Lower lobe of right lung (tissue), 2 donors: ENCODE measurements at regions not wholly inside any gene's neighbourhood (a gene's known extent, or its start where the extent isn't known, plus 50 kb on each side); places are given as distances from the start of the nearest gene placed in this dataset.
A peak's percentile ranks its signal among the peaks of the same experiment; 100 is the strongest.

Experiments used
- ATAC-seq, 2 donors: fragments of 200-7000 bp; cut with Tn5 transposase; one replicate each; pipeline ENCODE4 v1.9.1; 2020 to 2022; ENCODE audit warnings: mild to moderate bottlenecking in 2 of 2, moderate library complexity in 2 of 2
- DNase-seq: peaks from one replicate; pipeline ENCODE4 v3.0.0-alpha.2; 2020
- H3K27ac ChIP-seq: fragments of 200-600 bp; one replicate; pipeline ENCODE4 v1.8.0; 2022
- H3K27me3 ChIP-seq: fragments of 200-600 bp; one replicate; pipeline ENCODE4 v1.8.0; 2022; ENCODE audit warnings: low read depth
- H3K36me3 ChIP-seq: fragments of 200-600 bp; one replicate; pipeline ENCODE4 v1.8.0; 2022; ENCODE audit warnings: mild to moderate bottlenecking
- H3K4me1 ChIP-seq: fragments of 200-600 bp; one replicate; pipeline ENCODE4 v1.8.0; 2022
- H3K4me3 ChIP-seq: fragments of 200-600 bp; one replicate; pipeline ENCODE4 v1.8.0; 2022; ENCODE audit warnings: mild to moderate bottlenecking
- H3K9me3 ChIP-seq: fragments of 200-600 bp; one replicate; pipeline ENCODE4 v1.8.0; 2022
- intact Hi-C: fragments of 100-400 bp; cut with DNase I; formaldehyde crosslinking; loops from one replicate; pipeline ENCODE4 v1.11.0; 2022
- TF ChIP-seq, protein P1 (sequence below): fragments of 200-600 bp; IDR thresholded peaks from one replicate; pipeline ENCODE4 v1.8.0; 2022; ENCODE audit warnings: antibody characterized with exemption, mild to moderate bottlenecking
- donor health status: DM: no; HTN: yes; CAD: no; lungs with severe emphysema.

DNA sequence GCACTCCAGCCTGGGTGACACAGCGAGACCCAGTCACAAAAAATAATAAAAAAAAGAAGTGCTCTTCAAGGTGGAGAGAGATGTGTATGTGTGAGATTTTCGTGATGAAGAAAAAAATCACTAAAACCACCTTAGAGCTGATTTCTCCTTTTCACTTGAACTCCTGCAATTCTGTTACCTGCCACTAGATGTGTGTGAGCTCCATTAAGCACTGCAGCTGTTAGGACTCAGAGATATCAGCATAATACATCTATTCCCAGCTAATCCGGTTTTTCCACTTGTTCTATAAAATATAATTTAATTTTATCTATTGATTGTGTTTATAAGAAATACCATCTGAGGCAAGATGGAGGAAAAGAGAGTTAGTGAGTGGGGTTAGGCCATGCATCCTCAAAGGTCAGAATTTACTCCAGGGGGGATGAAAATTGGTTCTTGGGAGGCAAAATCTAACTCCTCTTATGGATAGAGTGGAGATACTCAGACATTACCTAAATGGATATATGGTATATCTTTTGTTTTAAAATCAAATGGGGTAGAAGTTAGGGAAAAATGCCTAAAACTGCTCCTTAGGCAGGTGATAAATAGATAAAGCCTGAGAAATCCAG, 152.7 kb downstream of the IL20RB start:
- ATAC-seq (no peak), DNase-seq (no peak)
- intact Hi-C loops, result no loop called here
- TF ChIP-seq, protein P1, sequence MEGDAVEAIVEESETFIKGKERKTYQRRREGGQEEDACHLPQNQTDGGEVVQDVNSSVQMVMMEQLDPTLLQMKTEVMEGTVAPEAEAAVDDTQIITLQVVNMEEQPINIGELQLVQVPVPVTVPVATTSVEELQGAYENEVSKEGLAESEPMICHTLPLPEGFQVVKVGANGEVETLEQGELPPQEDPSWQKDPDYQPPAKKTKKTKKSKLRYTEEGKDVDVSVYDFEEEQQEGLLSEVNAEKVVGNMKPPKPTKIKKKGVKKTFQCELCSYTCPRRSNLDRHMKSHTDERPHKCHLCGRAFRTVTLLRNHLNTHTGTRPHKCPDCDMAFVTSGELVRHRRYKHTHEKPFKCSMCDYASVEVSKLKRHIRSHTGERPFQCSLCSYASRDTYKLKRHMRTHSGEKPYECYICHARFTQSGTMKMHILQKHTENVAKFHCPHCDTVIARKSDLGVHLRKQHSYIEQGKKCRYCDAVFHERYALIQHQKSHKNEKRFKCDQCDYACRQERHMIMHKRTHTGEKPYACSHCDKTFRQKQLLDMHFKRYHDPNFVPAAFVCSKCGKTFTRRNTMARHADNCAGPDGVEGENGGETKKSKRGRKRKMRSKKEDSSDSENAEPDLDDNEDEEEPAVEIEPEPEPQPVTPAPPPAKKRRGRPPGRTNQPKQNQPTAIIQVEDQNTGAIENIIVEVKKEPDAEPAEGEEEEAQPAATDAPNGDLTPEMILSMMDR, result peak; percentile 64
- no peak overlapping the region for H3K4me3 ChIP-seq
- H3K9me3 ChIP-seq, result no peaks in the 10 kb centered on the region
- no peak overlapping the region for H3K27ac ChIP-seq
- H3K4me1 ChIP-seq, result peaks cover 3% of the 10 kb centered on the region
- peaks cover 7% of the 10 kb centered on the region for H3K27me3 ChIP-seq
- H3K36me3 ChIP-seq, result no peaks in the 10 kb centered on the region

DNA sequence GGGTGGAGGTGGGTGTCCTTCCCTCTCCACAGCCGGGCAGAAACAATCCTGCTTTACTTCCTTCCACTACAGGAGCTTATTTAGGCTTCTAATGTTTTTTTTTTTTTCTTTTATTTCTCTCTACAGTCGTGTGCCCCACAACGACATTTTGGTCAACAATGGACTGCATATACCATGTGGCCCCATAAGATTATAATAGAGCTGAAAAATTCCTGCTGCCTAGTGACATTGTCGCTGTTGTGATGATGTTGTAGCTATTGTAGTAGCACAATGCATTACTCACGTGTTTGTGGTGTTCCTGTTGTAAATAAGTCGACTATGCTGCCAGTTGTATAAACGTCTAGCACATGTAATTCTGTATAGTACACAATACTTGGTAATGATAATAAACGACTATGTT, 153.7 kb downstream of the IL20RB start:
- Histone ChIP-seq H3K27me3 (peaks cover 7% of the 10 kb centered on the region), H3K4me3 (no peak overlapping the region), H3K4me1 (no peaks in the 10 kb centered on the region), H3K36me3 (no peaks in the 10 kb centered on the region), H3K9me3 (no peaks in the 10 kb centered on the region), H3K27ac (no peak overlapping the region)
- DNase-seq (no peak), ATAC-seq (no peak)
- TF ChIP-seq, protein P1, result no peak
- intact Hi-C loops, result no loop called here

DNA sequence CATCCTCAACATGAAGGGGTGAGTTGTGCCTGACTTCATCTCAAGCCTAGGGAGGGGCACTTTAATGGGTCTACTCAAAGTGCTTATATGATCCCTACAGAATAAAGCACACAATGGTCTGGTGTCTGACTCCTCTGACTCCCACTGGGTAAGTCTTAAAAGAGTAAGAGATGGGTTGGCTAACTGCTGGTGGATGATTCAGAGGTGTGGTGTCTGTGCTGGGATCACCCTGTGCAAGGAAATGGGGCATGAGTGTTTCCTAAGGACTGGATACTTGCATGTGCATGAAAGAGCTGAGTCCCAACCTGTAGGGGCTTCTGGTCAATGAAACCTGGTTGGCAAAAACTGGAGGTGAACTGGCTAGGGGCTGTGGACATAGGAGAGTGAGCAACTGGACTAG, 158.8 kb downstream of the IL20RB start:
- Histone ChIP-seq H3K4me3 (no peak overlapping the region), H3K9me3 (no peaks in the 10 kb centered on the region), H3K36me3 (no peaks in the 10 kb centered on the region), H3K27ac (no peak overlapping the region), H3K4me1 (no peaks in the 10 kb centered on the region), H3K27me3 (no peaks in the 10 kb centered on the region)
- intact Hi-C loops, result no loop called here
- ATAC-seq (no peak), DNase-seq (no peak)
- TF ChIP-seq, protein P1, result no peak

DNA sequence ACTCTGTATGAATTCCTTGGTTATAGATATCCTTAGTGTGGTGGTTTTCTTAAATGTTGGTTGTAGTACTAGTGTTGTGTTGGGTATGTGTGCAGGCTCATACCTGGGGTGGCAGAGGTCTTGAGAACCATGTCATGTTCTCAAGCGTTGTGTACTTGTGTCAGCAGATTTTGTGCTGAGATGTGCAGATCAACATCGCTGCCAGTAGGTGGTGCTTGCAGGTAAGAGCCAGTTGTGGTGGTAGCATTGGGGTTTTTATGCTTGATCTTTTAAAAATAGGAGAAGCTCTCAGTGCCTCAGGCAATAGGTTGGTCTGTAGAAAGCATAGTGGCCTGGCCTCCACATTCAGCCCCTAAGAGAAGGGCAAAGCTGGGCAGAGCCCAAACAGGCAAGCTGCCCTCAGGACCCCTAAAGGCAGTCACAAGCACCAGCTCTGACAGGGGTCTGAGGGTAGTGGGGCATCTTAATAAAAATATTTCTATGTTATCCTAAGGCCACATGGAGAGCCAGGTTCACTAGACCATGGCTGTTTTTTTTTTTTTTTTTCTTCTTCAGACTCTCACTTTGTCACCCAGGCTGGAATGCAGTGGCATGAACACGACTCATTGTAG, 164.0 kb downstream of the IL20RB start:
- TF ChIP-seq, protein P1, result peak; percentile 43
- DNase-seq, result no peak
- intact Hi-C loops, result no loop called here
- Histone ChIP-seq H3K4me1 (no peaks in the 10 kb centered on the region), H3K9me3 (no peaks in the 10 kb centered on the region), H3K27me3 (no peaks in the 10 kb centered on the region), H3K27ac (no peak overlapping the region), H3K36me3 (no peaks in the 10 kb centered on the region), H3K4me3 (no peak overlapping the region)
- ATAC-seq, result peak; percentile 53

DNA sequence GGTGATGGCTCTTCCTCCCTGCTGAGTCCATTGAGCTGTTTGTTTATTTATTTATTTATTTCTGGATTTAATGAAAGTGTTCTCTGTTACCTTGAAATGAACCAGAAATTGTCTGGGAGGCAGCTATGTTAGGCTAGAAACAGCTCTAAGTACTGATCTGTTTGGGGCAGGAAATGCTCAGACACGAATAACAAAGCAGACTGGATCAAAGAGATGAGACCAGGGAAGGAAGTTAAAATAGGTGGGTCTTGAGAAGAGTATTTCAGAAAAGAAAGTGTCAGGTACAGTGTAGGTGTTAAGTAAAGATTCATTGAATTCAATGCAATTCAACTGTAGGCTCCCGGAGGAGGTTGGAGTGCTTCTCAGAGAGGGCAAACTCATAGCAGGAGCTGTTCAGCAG, 173.3 kb downstream of the IL20RB start:
- Histone ChIP-seq H3K4me1 (no peaks in the 10 kb centered on the region), H3K9me3 (no peaks in the 10 kb centered on the region), H3K27ac (no peak overlapping the region), H3K27me3 (peaks cover 3% of the 10 kb centered on the region), H3K36me3 (no peaks in the 10 kb centered on the region), H3K4me3 (no peak overlapping the region)
- no peak for DNase-seq
- ATAC-seq, result no peak
- intact Hi-C loops, result no loop called here
- TF ChIP-seq, protein P1, result no peak
